GM03348 (cell line): ENCODE measurements at regions not wholly inside any gene's neighbourhood (a gene's known extent, or its start where the extent isn't known, plus 50 kb on each side); places are given as distances from the start of the nearest gene placed in this dataset.
"Not testable (repeated sequence)": the region's sequence is repeated elsewhere in the genome, so short reads cannot be mapped to it uniquely, and the experiment has no call there.

ENCODE experiments used
- DNase-seq: peaks from one replicate; pipeline ENCODE4 v3.0.0; 2012; ENCODE audit warnings: low spot score

DNA sequence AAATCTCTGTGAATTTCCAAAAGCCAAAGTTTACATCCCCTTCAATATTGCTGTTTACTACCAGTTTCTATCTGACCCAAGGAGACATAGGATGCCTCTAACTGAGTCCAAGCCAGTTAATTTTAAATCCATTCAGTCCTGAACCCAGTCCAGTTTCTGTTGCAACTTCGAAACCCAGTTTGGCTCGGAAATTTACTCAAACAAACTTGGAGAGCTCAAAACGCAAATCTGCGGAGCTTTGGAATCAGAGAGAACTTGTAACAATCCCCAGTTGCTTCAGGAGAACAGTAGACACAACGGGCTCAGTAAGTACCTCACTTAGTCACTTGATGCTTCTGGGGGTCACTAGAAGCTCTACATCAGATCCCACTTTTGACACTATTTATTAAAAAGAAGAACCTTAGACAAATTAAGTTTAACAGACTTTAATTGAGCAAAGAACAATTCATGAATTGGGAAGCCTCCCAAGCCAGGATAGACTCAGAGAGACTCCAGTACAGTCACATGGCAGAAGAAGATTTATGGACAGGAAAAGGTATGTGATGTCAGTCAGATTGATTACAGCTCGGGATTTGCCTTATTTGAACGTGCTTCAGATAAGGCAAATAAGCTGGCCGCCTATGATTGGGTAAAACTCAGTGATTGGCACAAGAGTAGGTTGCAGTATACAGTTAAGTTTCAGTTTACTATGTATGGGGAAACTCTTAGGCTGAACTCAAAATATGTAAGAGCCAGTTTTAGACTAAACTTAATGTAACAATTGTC lies 118.0 kb downstream of the RFPL4B start:
- no peak for DNase-seq

DNA sequence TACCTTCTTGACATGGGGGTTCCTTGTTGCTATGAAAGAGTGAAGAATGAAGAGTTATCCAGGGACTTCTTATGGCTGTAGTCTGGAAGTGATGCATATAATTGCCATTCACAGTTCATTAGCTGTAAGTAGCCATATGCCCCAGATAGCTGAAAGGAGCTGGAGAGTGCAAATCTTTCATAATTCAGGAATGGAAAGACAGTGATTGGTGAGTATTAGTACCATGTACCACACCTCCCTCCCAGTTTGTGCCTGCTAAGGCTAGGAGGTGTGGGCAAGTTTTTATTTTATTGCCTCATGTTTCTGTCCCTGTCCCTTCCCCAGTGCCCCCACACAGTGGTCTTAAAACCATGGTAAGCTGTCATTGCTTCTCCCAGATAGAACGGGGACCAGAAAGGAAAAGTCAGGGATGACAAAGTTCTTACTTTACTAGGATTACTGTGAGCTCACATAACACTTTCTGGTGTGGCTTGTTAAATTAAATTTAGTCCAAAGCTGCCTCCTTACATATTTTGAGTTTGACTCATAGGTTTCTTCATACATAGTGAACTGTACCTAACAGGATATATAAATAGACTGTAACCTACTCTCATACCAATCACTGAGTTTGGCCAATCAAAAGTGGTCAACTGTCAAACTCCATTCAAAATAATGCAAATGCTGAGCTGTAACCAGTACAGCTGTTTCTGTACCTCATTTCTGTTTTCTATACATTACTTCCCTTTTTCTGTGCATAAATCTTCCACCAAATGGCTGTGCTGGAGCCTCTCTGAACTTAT lies 119.4 kb downstream of the RFPL4B start:
- DNase-seq, result peak; percentile 15

- DNase-seq, result peak; percentile 23
These were observed 121.2 kb downstream of the RFPL4B start for GRCh38 chr6:112468359-112468758.

GRCh38 chr6:112469306-112469705 lies 122.2 kb downstream of the RFPL4B start:
- no peak for DNase-seq

GRCh38 chr6:112470376-112470775 lies 123.2 kb downstream of the RFPL4B start:
- no peak for DNase-seq

DNA sequence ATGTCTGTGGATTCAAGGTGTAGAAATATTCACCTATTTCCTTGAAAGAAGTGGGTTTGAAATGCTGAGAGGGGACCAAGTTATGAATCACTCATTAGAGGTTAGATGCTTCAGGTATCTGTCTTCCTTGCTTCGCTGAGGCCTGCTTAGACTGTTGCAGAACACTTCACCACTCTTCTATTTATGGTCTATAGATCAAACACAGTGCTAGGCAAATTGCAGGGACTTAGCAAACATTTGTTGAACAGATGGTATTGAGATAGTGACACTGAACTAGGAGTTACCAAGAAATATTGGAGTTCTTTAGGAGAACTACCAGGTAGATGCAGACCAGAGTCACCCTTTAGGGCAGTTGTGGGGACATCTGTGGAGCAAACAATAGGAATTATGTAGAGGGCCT lies 123.8 kb downstream of the RFPL4B start:
- no peak for DNase-seq

- DNase-seq, result peak; percentile 30
These were observed 128.0 kb downstream of the RFPL4B start for GRCh38 chr6:112475083-112475482.

GRCh38 chr6:112477125-112477524 lies 130.0 kb downstream of the RFPL4B start:
- DNase-seq, result no peak

- no peak for DNase-seq
These were observed 130.9 kb downstream of the RFPL4B start for GRCh38 chr6:112478036-112478435.

DNA sequence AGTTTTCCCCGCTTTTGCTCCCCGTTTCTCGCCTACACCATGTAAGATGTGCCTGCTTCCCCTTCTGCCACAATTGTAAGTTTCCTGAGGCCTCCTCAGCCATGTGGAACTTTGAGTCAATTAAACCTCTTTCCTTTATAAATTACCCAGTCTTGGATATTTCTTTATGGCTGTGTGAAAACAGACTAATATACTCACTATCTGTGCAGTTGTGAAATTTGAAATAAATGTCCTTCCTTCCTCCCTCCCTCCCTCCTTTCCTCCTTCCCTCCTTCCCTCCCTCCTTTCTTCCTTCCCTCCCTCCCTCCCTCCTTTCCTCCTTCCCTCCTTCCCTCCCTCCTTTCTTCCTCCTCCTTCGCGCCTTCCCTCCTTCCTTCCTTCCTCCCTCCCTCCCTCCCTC lies 132.8 kb downstream of the RFPL4B start:
- not testable (repeated sequence) for DNase-seq

DNA sequence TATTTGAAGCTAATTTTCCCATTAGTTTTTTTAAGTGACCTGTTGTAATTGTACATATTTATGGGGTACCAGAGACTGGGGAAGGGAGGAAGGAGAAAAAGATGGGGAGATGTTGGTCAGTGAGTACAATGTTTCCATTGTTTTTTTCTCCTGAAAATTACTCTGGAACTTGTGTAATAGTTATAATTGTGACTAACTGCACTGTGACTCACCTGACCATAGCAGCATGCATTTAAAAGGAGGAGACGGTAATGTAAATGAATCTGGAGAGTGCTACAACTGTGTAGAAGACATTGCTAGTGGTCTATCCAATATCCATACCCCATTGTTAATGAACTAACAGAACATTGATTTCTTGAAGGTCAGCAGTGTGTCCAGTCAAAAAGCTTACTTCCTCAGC lies 133.4 kb downstream of the RFPL4B start:
- DNase-seq, result peak; percentile 34

DNA sequence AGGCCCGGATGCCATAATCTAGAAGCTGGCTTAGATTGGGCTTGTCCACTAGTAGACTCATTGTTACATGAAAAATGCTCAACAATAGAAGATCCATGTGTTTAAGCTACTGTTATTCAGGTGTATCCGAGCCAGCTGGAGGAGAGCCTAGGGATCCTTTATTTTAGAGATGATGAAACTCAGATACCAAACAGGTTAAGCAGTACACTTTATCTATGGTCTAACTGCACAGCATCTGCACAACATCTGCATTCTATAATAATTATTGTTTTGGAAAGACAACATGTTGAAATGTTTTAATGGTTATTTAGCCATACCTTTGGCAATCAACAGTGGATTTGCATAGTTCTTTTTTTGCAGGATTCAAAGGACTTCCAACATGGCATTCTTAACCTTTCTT lies 134.1 kb downstream of the RFPL4B start:
- no peak for DNase-seq

DNA sequence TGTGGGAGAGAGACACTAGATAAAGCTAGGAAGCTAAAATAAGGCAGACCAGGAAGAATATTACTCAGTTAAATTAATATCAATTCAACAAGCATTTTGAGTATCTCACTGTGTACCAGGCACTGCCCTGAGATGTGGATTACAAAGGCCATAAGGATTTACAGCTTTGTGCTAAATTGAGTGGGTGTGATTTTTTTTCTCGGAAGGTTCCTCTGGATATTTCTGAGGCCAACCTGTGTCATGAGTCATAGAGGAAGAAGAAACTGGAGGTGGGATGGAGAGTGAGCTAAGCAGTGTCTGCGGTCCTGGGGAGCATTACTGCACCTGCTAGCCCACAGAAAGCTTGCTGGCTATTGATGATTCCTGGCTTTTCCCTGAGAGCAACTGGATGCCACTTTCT lies 135.2 kb downstream of the RFPL4B start:
- no peak for DNase-seq

DNA sequence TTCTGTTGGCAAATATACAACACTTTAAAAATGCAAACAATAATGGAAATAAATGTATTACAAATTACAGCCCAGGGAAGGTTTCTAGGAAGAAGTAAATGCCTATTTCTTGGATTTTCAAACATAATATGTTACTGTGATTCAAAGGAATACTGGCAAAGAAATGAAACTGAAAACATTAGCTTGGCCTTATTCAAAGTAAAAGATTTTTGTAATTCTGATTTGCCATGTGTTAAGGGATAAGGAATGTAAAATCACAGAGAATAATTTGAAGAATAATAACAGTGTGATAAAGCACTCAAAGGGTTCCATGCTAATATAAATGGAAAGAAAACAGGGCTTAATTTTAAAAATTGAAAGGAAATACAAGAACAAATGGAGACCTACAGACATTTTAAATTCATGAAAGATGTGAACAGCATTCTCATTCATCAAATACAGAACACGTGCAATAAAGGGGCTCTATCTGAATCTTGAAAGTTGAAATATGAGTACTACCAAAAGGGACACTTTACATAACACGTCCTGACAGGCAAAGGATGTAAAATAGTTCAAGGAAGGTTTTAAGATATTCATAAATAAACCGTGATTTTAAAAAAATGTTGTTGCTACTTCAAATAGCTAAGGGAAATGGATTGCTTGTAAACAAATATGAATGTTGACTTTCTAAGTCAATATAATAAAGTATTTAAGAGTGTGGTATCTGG lies 138.1 kb downstream of the RFPL4B start:
- no peak for DNase-seq

GRCh38 chr6:112485827-112486212 lies 138.7 kb downstream of the RFPL4B start:
- DNase-seq, result peak; percentile 23

GRCh38 chr6:112486454-112486853 lies 139.3 kb downstream of the RFPL4B start:
- DNase-seq, result no peak

DNA sequence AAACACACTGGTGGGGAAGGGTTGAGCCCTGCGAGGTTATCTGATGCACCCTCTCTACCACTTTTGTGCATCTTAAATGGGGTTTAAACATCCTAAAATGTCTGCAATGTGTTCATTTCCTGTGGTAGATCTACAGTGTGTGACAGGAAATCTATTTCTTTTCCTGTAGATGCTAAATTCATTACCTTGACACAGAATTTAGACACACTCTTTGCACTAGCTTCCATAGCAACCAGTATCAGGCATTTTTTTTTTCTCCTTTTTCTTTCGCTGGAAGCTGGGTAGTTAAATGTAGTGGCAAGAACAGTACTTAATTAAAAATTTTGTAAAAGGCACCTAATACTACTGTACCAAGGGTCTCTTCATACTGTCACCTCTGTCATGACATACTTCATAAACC lies 141.1 kb downstream of the RFPL4B start:
- DNase-seq, result no peak

- no peak for DNase-seq
These were observed 154.6 kb downstream of the RFPL4B start for GRCh38 chr6:112501705-112502104.

- peak; percentile 53 for DNase-seq
These were observed 155.4 kb downstream of the RFPL4B start for GRCh38 chr6:112502351-112503090.

DNA sequence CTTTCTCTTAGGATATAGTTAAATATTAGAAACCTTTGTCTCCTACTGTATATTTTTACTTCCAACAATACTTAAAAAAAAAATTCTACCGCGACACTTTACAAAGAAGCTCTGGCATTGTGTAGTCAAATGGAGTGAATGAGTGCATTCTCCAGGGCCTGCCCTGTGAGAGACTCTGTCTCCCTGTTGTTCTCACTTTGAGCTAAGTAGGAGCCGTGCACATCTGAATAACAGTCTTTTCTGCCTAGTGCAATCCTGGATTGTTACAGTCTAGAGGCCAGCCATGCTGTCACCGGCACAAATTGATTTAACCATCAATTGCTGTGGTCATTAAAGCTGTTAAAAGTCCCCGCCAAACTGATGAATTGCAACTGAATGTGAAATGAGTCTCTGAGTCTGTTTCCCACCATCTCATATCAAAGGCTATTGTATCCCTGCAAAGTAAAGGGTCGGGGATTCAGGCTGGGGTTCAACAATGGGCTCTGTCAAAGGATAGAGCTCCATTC lies 156.0 kb downstream of the RFPL4B start:
- peak; percentile 19 for DNase-seq

DNA sequence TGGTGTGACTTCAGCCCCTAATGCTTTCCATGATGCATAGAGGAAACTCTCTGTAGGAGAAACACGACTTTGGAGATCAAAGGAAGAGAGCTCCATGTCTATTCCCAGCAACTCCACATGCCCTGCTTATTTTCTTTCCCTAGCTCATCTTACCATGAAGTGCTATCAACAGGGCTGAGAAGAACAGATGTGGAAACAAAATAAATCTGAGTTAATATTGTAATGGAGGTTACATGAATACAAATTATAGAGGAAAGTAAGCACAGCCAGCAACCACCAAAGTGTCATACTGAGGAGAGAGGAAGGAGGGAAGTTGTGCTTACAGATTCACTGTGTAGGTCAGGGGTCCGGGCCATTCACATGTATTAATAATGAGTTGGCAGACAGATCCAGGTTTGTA lies 157.5 kb downstream of the RFPL4B start:
- DNase-seq, result no peak

GRCh38 chr6:112511441-112511840 lies 164.3 kb downstream of the RFPL4B start:
- DNase-seq, result no peak
